Spinal cord (tissue), 9 donors: ENCODE measurements at regions not wholly inside any gene's neighbourhood (a gene's known extent, or its start where the extent isn't known, plus 50 kb on each side); places are given as distances from the start of the nearest gene placed in this dataset.

Experiments
- DNase-seq, 6 donors: peaks; one replicate each; pipeline versions ENCODE4 v3.0.0 to v3.0.0-alpha.2; 2013 to 2015; ENCODE audit warnings: low spot score in 6 of 6, low read depth in 4 of 6
- H3K27ac ChIP-seq: one replicate; pipeline ENCODE4 v1.5.1; 2013; ENCODE audit warnings: low read depth, low read length, control low read depth
- H3K27me3 ChIP-seq: one replicate; pipeline ENCODE4 v1.6.1; 2013; ENCODE audit warnings: low read length; ENCODE audit not compliant: control insufficient read depth, insufficient read depth
- H3K36me3 ChIP-seq: one replicate; pipeline ENCODE4 v1.6.1; 2013; ENCODE audit warnings: low read length; ENCODE audit not compliant: control insufficient read depth, insufficient read depth
- H3K4me1 ChIP-seq: one replicate; pipeline ENCODE4 v1.6.1; 2013; ENCODE audit warnings: low read length; ENCODE audit not compliant: control insufficient read depth, insufficient read depth
- H3K4me3 ChIP-seq: one replicate; pipeline ENCODE4 v1.5.1; 2013; ENCODE audit warnings: low read depth, low read length, control low read depth
- H3K9me3 ChIP-seq: one replicate; pipeline ENCODE4 v1.6.1; 2013; ENCODE audit warnings: low read length; ENCODE audit not compliant: control insufficient read depth, insufficient read depth
- WGBS: methylation state at CpG from one replicate; pipeline ENCODE4 v1.1.5; 2013; ENCODE audit warnings: missing lambda C conversion rate; ENCODE audit not compliant: insufficient coverage; 5-methylcytosine and 5-hydroxymethylcytosine counted together
- donor health status: healthy.

GRCh38 chr16:47851146-47851545 is 304.6 kb downstream of the ABCC12 start:
- Histone ChIP-seq H3K9me3 (no peaks in the 10 kb centered on the region), H3K27ac (no peak overlapping the region), H3K4me3 (no peak overlapping the region), H3K36me3 (peaks cover 2% of the 10 kb centered on the region), H3K27me3 (no peaks in the 10 kb centered on the region), H3K4me1 (peaks cover 22% of the 10 kb centered on the region)
- 19% methylated on average over 8 of the region's 8 CpGs for WGBS
- DNase-seq = peak in 5 of 6 donors; percentile 33 to 89 (median 46)

- 61% methylated on average over 4 of the region's 5 CpGs for WGBS
- peaks cover 22% of the 10 kb centered on the region for H3K4me1 ChIP-seq
- no peaks in the 10 kb centered on the region for H3K27me3 ChIP-seq
- DNase-seq = peak in 1 of 6 donors; percentile 32
- H3K36me3 ChIP-seq = no peaks in the 10 kb centered on the region
- no peak overlapping the region for H3K27ac ChIP-seq
- H3K4me3 ChIP-seq = no peak overlapping the region
- H3K9me3 ChIP-seq = no peaks in the 10 kb centered on the region
These were observed 306.1 kb downstream of the ABCC12 start for GRCh38 chr16:47849736-47850135.

- 18% methylated on average over 3 of the region's 5 CpGs for WGBS
- peaks cover 22% of the 10 kb centered on the region for H3K4me1 ChIP-seq
- DNase-seq = peak in 4 of 6 donors; percentile 23 to 89 (median 49)
- no peaks in the 10 kb centered on the region for H3K27me3 ChIP-seq
- no peak overlapping the region for H3K4me3 ChIP-seq
- H3K9me3 ChIP-seq = no peaks in the 10 kb centered on the region
- no peaks in the 10 kb centered on the region for H3K36me3 ChIP-seq
- H3K27ac ChIP-seq = no peak overlapping the region
These were observed 307.2 kb downstream of the ABCC12 start for GRCh38 chr16:47848421-47849109.

- peaks cover 22% of the 10 kb centered on the region for H3K4me1 ChIP-seq
- H3K27ac ChIP-seq = no peak overlapping the region
- 69% methylated on average over 2 of the region's 6 CpGs for WGBS
- no peak overlapping the region for H3K4me3 ChIP-seq
- no peaks in the 10 kb centered on the region for H3K36me3 ChIP-seq
- no peaks in the 10 kb centered on the region for H3K27me3 ChIP-seq
- DNase-seq = peak in 1 of 6 donors; percentile 30
- no peaks in the 10 kb centered on the region for H3K9me3 ChIP-seq
These were observed 308.4 kb downstream of the ABCC12 start for GRCh38 chr16:47847220-47847970.

GRCh38 chr16:47834485-47835024 is 321.2 kb downstream of the ABCC12 start:
- H3K4me3 ChIP-seq = no peak overlapping the region
- no peaks in the 10 kb centered on the region for H3K4me1 ChIP-seq

GRCh38 chr16:47833771-47834170 is 322.0 kb downstream of the ABCC12 start:
- no peak for DNase-seq
- no peak overlapping the region for H3K27ac ChIP-seq
- WGBS = no CpG with 5 or more reads among the region's 1 CpG
- H3K4me3 ChIP-seq = no peak overlapping the region
- H3K4me1 ChIP-seq = no peaks in the 10 kb centered on the region
- H3K9me3 ChIP-seq = no peaks in the 10 kb centered on the region
- H3K27me3 ChIP-seq = no peaks in the 10 kb centered on the region
- H3K36me3 ChIP-seq = no peaks in the 10 kb centered on the region

More at GRCh38 chr16:47834485-47835024, 321.2 kb downstream of the ABCC12 start:
- Histone ChIP-seq H3K27ac (no peak overlapping the region), H3K9me3 (no peaks in the 10 kb centered on the region), H3K36me3 (no peaks in the 10 kb centered on the region), H3K27me3 (no peaks in the 10 kb centered on the region)
- WGBS = no CpG with 5 or more reads among the region's 2 CpGs
- DNase-seq = no peak

- Histone ChIP-seq H3K9me3 (no peaks in the 10 kb centered on the region), H3K27ac (no peak overlapping the region), H3K27me3 (no peaks in the 10 kb centered on the region), H3K4me3 (no peak overlapping the region), H3K36me3 (no peaks in the 10 kb centered on the region), H3K4me1 (no peaks in the 10 kb centered on the region)
- no CpG with 5 or more reads among the region's 2 CpGs for WGBS
- DNase-seq = peak in 2 of 6 donors; percentile 19 to 66
These were observed 325.8 kb downstream of the ABCC12 start for GRCh38 chr16:47829850-47830600.

- H3K27ac ChIP-seq = no peak overlapping the region
These were observed 329.7 kb downstream of the ABCC12 start for GRCh38 chr16:47826070-47826469.

GRCh38 chr16:47817048-47817447 is 338.7 kb downstream of the ABCC12 start:
- H3K36me3 ChIP-seq = no peaks in the 10 kb centered on the region
- DNase-seq = no peak
- H3K9me3 ChIP-seq = no peaks in the 10 kb centered on the region
- 75% methylated on average over 3 of the region's 4 CpGs for WGBS
- no peak overlapping the region for H3K4me3 ChIP-seq
- no peak overlapping the region for H3K27ac ChIP-seq
- H3K4me1 ChIP-seq = no peaks in the 10 kb centered on the region
- no peaks in the 10 kb centered on the region for H3K27me3 ChIP-seq

More at GRCh38 chr16:47826070-47826469, 329.7 kb downstream of the ABCC12 start:
- WGBS = 37% methylated on average over 2 of the region's 4 CpGs
- Histone ChIP-seq H3K27me3 (no peaks in the 10 kb centered on the region), H3K36me3 (no peaks in the 10 kb centered on the region), H3K4me3 (no peak overlapping the region), H3K9me3 (no peaks in the 10 kb centered on the region), H3K4me1 (no peaks in the 10 kb centered on the region)
- DNase-seq = no peak
